Keratinocyte (primary cell): ENCODE measurements at regions not wholly inside any gene's neighbourhood (a gene's known extent, or its start where the extent isn't known, plus 50 kb on each side); places are given as distances from the start of the nearest gene placed in this dataset.
A peak's percentile ranks its signal among the peaks of the same experiment; 100 is the strongest.

Experiments used
- DNase-seq: peaks from one replicate; pipeline ENCODE4 v3.0.0-alpha.2; 2011; ENCODE audit warnings: low read depth, missing footprints, low spot score
- FAIRE-seq: peaks from 2 replicates; lab custom pipeline; 2011; peaks lifted over from hg19 to GRCh38; lab: Jason Lieb, UNC
- H2AFZ ChIP-seq: 2 replicates; pipeline ENCODE4 v1.6.0; 2012; ENCODE audit warnings: low read length, control low read depth, inconsistent platforms; ENCODE audit not compliant: control insufficient read depth
- H3K27ac ChIP-seq: 2 replicates; pipeline ENCODE4 v1.5.1; 2011; ENCODE audit warnings: low read length; ENCODE audit not compliant: control insufficient read depth, insufficient read depth
- H3K27me3 ChIP-seq: 3 replicates; pipeline ENCODE4 v1.6.0; 2011; ENCODE audit warnings: low read length; ENCODE audit not compliant: control insufficient read depth, insufficient read depth; ENCODE audit errors: extremely low read depth
- H3K36me3 ChIP-seq, 2 experiments: 2 replicates in 1 of 2; 3 replicates in 1 of 2; pipeline ENCODE4 v1.5.1; 2011; ENCODE audit warnings: low read length in 2 of 2, mild to moderate bottlenecking in 1 of 2; ENCODE audit not compliant: control insufficient read depth in 2 of 2, insufficient read depth in 2 of 2; ENCODE audit errors: extremely low read depth in 1 of 2
- H3K4me1 ChIP-seq: 3 replicates; pipeline ENCODE4 v1.5.1; 2011; ENCODE audit warnings: low read length; ENCODE audit not compliant: control insufficient read depth, insufficient read depth; ENCODE audit errors: extremely low read depth
- H3K4me2 ChIP-seq: 3 replicates; pipeline ENCODE4 v1.6.0; 2011; ENCODE audit warnings: low read depth, low read length; ENCODE audit not compliant: control insufficient read depth, insufficient read depth; ENCODE audit errors: extremely low read depth
- H3K4me3 ChIP-seq, 3 experiments: fragments of 200-600 bp in 1 of 3; sonication (generic) in 1 of 3; 2 replicates in 2 of 3; 3 replicates in 1 of 3; pipeline ENCODE4 v1.5.1; 2011 to 2016; ENCODE audit warnings: low read length in 3 of 3, mild to moderate bottlenecking in 3 of 3, control low read depth in 2 of 3, inconsistent platforms in 1 of 3, low read depth in 1 of 3, mixed read lengths in 1 of 3, mixed run types in 1 of 3, moderate library complexity in 1 of 3; ENCODE audit not compliant: control insufficient read depth in 2 of 3, insufficient read depth in 2 of 3; ENCODE audit errors: extremely low read depth in 1 of 3
- H3K79me2 ChIP-seq: 2 replicates; pipeline ENCODE4 v1.6.0; 2012; ENCODE audit warnings: low read length; ENCODE audit not compliant: control insufficient read depth, insufficient read depth
- H3K9ac ChIP-seq: 3 replicates; pipeline ENCODE4 v1.6.0; 2011; ENCODE audit warnings: low read length; ENCODE audit not compliant: control insufficient read depth, insufficient read depth; ENCODE audit errors: extremely low read depth
- H3K9me1 ChIP-seq: 3 replicates; pipeline ENCODE4 v1.6.0; 2011; ENCODE audit warnings: low read length; ENCODE audit not compliant: control insufficient read depth, insufficient read depth; ENCODE audit errors: extremely low read depth
- H3K9me3 ChIP-seq: 2 replicates; pipeline ENCODE4 v1.5.1; 2012; ENCODE audit warnings: low read depth, low read length; ENCODE audit not compliant: control insufficient read depth
- H4K20me1 ChIP-seq: 3 replicates; pipeline ENCODE4 v1.6.0; 2011; ENCODE audit warnings: low read length; ENCODE audit not compliant: control insufficient read depth, insufficient read depth; ENCODE audit errors: extremely low read depth
- CTCF ChIP-seq, 3 experiments: IDR thresholded peaks in 1 of 3; conservative IDR thresholded peaks in 1 of 3; optimal IDR thresholded peaks in 1 of 3; 2 replicates in 2 of 3; 3 replicates in 1 of 3; pipeline versions ENCODE3 to v1.5.1; 2011; ENCODE audit warnings: low read length in 3 of 3, mild to moderate bottlenecking in 3 of 3, moderate library complexity in 2 of 3, control low read depth in 1 of 3, inconsistent platforms in 1 of 3; ENCODE audit not compliant: insufficient read depth in 2 of 3; ENCODE audit errors: extremely low read depth in 1 of 3
- EZH2 ChIP-seq: IDR thresholded peaks from one replicate; pipeline ENCODE4 v1.6.1; 2012; ENCODE audit warnings: inconsistent platforms, mild to moderate bottlenecking, low read length, moderate library complexity
- dilution Hi-C: fragments of 300-500 bp; cut with MboI; formaldehyde crosslinking; loops from one replicate; pipeline ENCODE4 v1.7.0; 2020; ENCODE audit warnings: low sequenced_read_pairs; ENCODE audit not compliant: extremely low pct_ligation_motif_present

GRCh38 chr1:181972256-181972655 is 89.3 kb downstream of the ZNF648 start:
- Histone ChIP-seq H3K4me3 (no peak overlapping the region), H3K79me2 (no peaks in the 10 kb centered on the region), H3K9me1 (no peaks in the 10 kb centered on the region), H3K27ac (no peak overlapping the region), H4K20me1 (no peaks in the 10 kb centered on the region), H3K4me2 (no peak overlapping the region), H3K4me1 (no peaks in the 10 kb centered on the region), H3K9ac (no peak overlapping the region), H3K36me3 (no peaks in the 10 kb centered on the region), H3K9me3 (no peaks in the 10 kb centered on the region), H2AFZ (no peak overlapping the region), H3K27me3 (no peaks in the 10 kb centered on the region)
- dilution Hi-C loops = no loop called here
- TF ChIP-seq EZH2 (no peak), CTCF (optimal IDR thresholded peaks at IDR 0.05 in 1 of 3, IDR thresholded peaks at IDR 0.05 in 1 of 3, conservative IDR thresholded peaks at IDR 0.05 in 1 of 3; ENCODE audit: extremely low read depth in 1 of 3, insufficient read depth in 2 of 3, low read length in 3 of 3) (peak in 1 of 3 experiments; percentile 12)
- FAIRE-seq (no peak), DNase-seq (no peak)

GRCh38 chr1:181971424-181971823 is 90.1 kb downstream of the ZNF648 start:
- Histone ChIP-seq H3K9ac (no peak overlapping the region), H3K36me3 (no peaks in the 10 kb centered on the region), H3K27me3 (no peaks in the 10 kb centered on the region), H3K9me3 (no peaks in the 10 kb centered on the region), H2AFZ (no peak overlapping the region), H3K79me2 (no peaks in the 10 kb centered on the region), H3K4me2 (no peak overlapping the region), H3K4me3 (no peak overlapping the region), H3K4me1 (no peaks in the 10 kb centered on the region), H4K20me1 (no peaks in the 10 kb centered on the region), H3K27ac (no peak overlapping the region), H3K9me1 (no peaks in the 10 kb centered on the region)
- DNase-seq = no peak
- dilution Hi-C loops = no loop called here
- no peak for FAIRE-seq
- TF ChIP-seq CTCF (optimal IDR thresholded peaks at IDR 0.05 in 1 of 3, IDR thresholded peaks at IDR 0.05 in 1 of 3, conservative IDR thresholded peaks at IDR 0.05 in 1 of 3; ENCODE audit: extremely low read depth in 1 of 3, insufficient read depth in 2 of 3, low read length in 3 of 3) (no peak), EZH2 (no peak)
